Cardiac muscle cell (in vitro differentiated cells and primary cell): ENCODE measurements at regions not wholly inside any gene's neighbourhood (a gene's known extent, or its start where the extent isn't known, plus 50 kb on each side); places are given as distances from the start of the nearest gene placed in this dataset.
"Not testable (repeated sequence)": the region's sequence is repeated elsewhere in the genome, so short reads cannot be mapped to it uniquely, and the experiment has no call there.

ENCODE experiments used
- DNase-seq, 2 donors: peaks; one replicate each; pipeline versions ENCODE4 v3.0.0 to v3.0.0-alpha.2; 2010 to 2017; ENCODE audit warnings: low read depth in 1 of 2, low spot score in 1 of 2
- H3K27ac ChIP-seq: fragments of 200-600 bp; sonication (generic); 2 replicates; pipeline ENCODE4 v1.5.1; 2016
- H3K27me3 ChIP-seq: fragments of 200-600 bp; sonication (generic); 2 replicates; pipeline ENCODE4 v1.6.0; 2016; ENCODE audit warnings: control low read depth
- H3K36me3 ChIP-seq: fragments of 200-600 bp; sonication (generic); 2 replicates; pipeline ENCODE4 v1.5.1; 2016; ENCODE audit warnings: control low read depth
- H3K4me1 ChIP-seq: fragments of 200-600 bp; sonication (generic); 2 replicates; pipeline ENCODE4 v1.8.1; 2017; ENCODE audit warnings: low read depth, mild to moderate bottlenecking, mixed run types
- H3K4me3 ChIP-seq: fragments of 200-600 bp; sonication (generic); 2 replicates; pipeline ENCODE4 v1.5.1; 2016; ENCODE audit warnings: mild to moderate bottlenecking
- H3K9me3 ChIP-seq: fragments of 200-600 bp; sonication (generic); 2 replicates; pipeline ENCODE4 v1.5.1; 2017; ENCODE audit warnings: low read depth, mild to moderate bottlenecking, control low read depth
- CTCF ChIP-seq: IDR thresholded peaks from 2 replicates; pipeline ENCODE4 v1.5.1; 2012; ENCODE audit warnings: low read depth, mild to moderate bottlenecking, low read length

- Histone ChIP-seq H3K4me3 (no peak overlapping the region), H3K27ac (no peak overlapping the region), H3K4me1 (no peaks in the 10 kb centered on the region), H3K36me3 (no peaks in the 10 kb centered on the region), H3K27me3 (no peaks in the 10 kb centered on the region), H3K9me3 (no peaks in the 10 kb centered on the region)
- TF ChIP-seq CTCF, result no peak
- DNase-seq, result no peak
Observed at GRCh38 chr12:25401547-25402345, 151.0 kb upstream of the KRAS start.

GRCh38 chr12:25397001-25397400 lies 146.3 kb upstream of the KRAS start:
- Histone ChIP-seq H3K4me3 (no peak overlapping the region), H3K27me3 (no peaks in the 10 kb centered on the region), H3K9me3 (no peaks in the 10 kb centered on the region), H3K4me1 (no peaks in the 10 kb centered on the region), H3K27ac (no peak overlapping the region), H3K36me3 (no peaks in the 10 kb centered on the region)
- TF ChIP-seq CTCF, result no peak
- DNase-seq, result no peak

- H3K9me3 ChIP-seq, result no peaks in the 10 kb centered on the region
- no peak overlapping the region for H3K4me3 ChIP-seq
- TF ChIP-seq CTCF, result no peak
- H3K27me3 ChIP-seq, result no peaks in the 10 kb centered on the region
- DNase-seq, result no peak
- no peaks in the 10 kb centered on the region for H3K4me1 ChIP-seq
- no peak overlapping the region for H3K27ac ChIP-seq
- no peaks in the 10 kb centered on the region for H3K36me3 ChIP-seq
Observed at GRCh38 chr12:25395227-25395626, 144.5 kb upstream of the KRAS start.

GRCh38 chr12:25394775-25395174 lies 144.0 kb upstream of the KRAS start:
- H3K27me3 ChIP-seq, H3K4me3 ChIP-seq, DNase-seq, H3K9me3 ChIP-seq, H3K27ac ChIP-seq, H3K36me3 ChIP-seq, H3K4me1 ChIP-seq: not testable (repeated sequence)

GRCh38 chr12:25394025-25394424 lies 143.3 kb upstream of the KRAS start:
- Histone ChIP-seq H3K4me3 (no peak overlapping the region), H3K27me3 (no peaks in the 10 kb centered on the region), H3K4me1 (no peaks in the 10 kb centered on the region), H3K36me3 (no peaks in the 10 kb centered on the region), H3K9me3 (no peaks in the 10 kb centered on the region), H3K27ac (no peak overlapping the region)
- no peak for DNase-seq
- no peak for TF ChIP-seq CTCF

- DNase-seq, H3K36me3 ChIP-seq, H3K4me3 ChIP-seq, H3K4me1 ChIP-seq, H3K9me3 ChIP-seq, H3K27ac ChIP-seq, H3K27me3 ChIP-seq: not testable (repeated sequence)
Observed at GRCh38 chr12:25391346-25391745, 140.6 kb upstream of the KRAS start.

GRCh38 chr12:25388183-25388582 lies 137.5 kb upstream of the KRAS start:
- Histone ChIP-seq H3K4me3 (no peak overlapping the region), H3K27me3 (no peaks in the 10 kb centered on the region), H3K4me1 (no peaks in the 10 kb centered on the region), H3K27ac (no peak overlapping the region), H3K9me3 (no peaks in the 10 kb centered on the region), H3K36me3 (no peaks in the 10 kb centered on the region)
- no peak for DNase-seq
- no peak for TF ChIP-seq CTCF
